GM18498 (cell line): ENCODE measurements at regions not wholly inside any gene's neighbourhood (a gene's known extent, or its start where the extent isn't known, plus 50 kb on each side); places are given as distances from the start of the nearest gene placed in this dataset.

Experiments
- ATAC-seq: cut with Tn5 transposase; IDR thresholded peaks from one replicate; pipeline ENCODE4 v1.9.1; 2021; ENCODE audit warnings: mild to moderate bottlenecking, moderate library complexity; ENCODE audit not compliant: unreplicated experiment

- no peak for ATAC-seq
Observed at GRCh38 chr2:40783704-40784103, 331.8 kb upstream of the SLC8A1 start.

GRCh38 chr2:40786636-40787035 lies 334.7 kb upstream of the SLC8A1 start:
- ATAC-seq, result no peak

GRCh38 chr2:40797120-40797519 lies 345.2 kb upstream of the SLC8A1 start:
- no peak for ATAC-seq

GRCh38 chr2:40803900-40804299 lies 352.0 kb upstream of the SLC8A1 start:
- no peak for ATAC-seq

GRCh38 chr2:40809156-40809555 lies 357.3 kb upstream of the SLC8A1 start:
- no peak for ATAC-seq

GRCh38 chr2:40814616-40815015 lies 362.7 kb upstream of the SLC8A1 start:
- ATAC-seq, result no peak

GRCh38 chr2:40820319-40820718 lies 368.4 kb upstream of the SLC8A1 start:
- ATAC-seq, result no peak

GRCh38 chr2:40823478-40823877 lies 371.6 kb upstream of the SLC8A1 start:
- ATAC-seq, result no peak

- ATAC-seq, result no peak
Observed at GRCh38 chr2:40824278-40824677, 372.4 kb upstream of the SLC8A1 start.

GRCh38 chr2:40827392-40827791 lies 375.5 kb upstream of the SLC8A1 start:
- ATAC-seq, result no peak

GRCh38 chr2:40831321-40831873 lies 379.5 kb upstream of the SLC8A1 start:
- ATAC-seq, result no peak

GRCh38 chr2:40841856-40842255 lies 390.0 kb upstream of the SLC8A1 start:
- no peak for ATAC-seq

GRCh38 chr2:40844353-40845277 lies 392.7 kb upstream of the SLC8A1 start:
- ATAC-seq, result no peak

- ATAC-seq, result no peak
Observed at GRCh38 chr2:40851661-40852060, 399.8 kb upstream of the SLC8A1 start.

GRCh38 chr2:40859617-40860016 lies 407.7 kb upstream of the SLC8A1 start:
- ATAC-seq, result no peak

- no peak for ATAC-seq
Observed at GRCh38 chr2:40867829-40868228, 415.9 kb upstream of the SLC8A1 start.

GRCh38 chr2:40872580-40872979 lies 420.7 kb upstream of the SLC8A1 start:
- ATAC-seq, result no peak

GRCh38 chr2:40874380-40874779 lies 422.5 kb upstream of the SLC8A1 start:
- ATAC-seq, result no peak

GRCh38 chr2:40877734-40878288 lies 425.9 kb upstream of the SLC8A1 start:
- ATAC-seq, result no peak

GRCh38 chr2:40879305-40879704 lies 427.4 kb upstream of the SLC8A1 start:
- no peak for ATAC-seq

- ATAC-seq, result no peak
Observed at GRCh38 chr2:40886100-40886499, 434.2 kb upstream of the SLC8A1 start.

- ATAC-seq, result no peak
Observed at GRCh38 chr2:40886655-40887054, 434.8 kb upstream of the SLC8A1 start.
